ENCODE measurements at regions not wholly inside any gene's neighbourhood (a gene's known extent, or its start where the extent isn't known, plus 50 kb on each side); places are given as distances from the start of the nearest gene placed in this dataset.
A peak's percentile ranks its signal among the peaks of the same experiment; 100 is the strongest.

DNA sequence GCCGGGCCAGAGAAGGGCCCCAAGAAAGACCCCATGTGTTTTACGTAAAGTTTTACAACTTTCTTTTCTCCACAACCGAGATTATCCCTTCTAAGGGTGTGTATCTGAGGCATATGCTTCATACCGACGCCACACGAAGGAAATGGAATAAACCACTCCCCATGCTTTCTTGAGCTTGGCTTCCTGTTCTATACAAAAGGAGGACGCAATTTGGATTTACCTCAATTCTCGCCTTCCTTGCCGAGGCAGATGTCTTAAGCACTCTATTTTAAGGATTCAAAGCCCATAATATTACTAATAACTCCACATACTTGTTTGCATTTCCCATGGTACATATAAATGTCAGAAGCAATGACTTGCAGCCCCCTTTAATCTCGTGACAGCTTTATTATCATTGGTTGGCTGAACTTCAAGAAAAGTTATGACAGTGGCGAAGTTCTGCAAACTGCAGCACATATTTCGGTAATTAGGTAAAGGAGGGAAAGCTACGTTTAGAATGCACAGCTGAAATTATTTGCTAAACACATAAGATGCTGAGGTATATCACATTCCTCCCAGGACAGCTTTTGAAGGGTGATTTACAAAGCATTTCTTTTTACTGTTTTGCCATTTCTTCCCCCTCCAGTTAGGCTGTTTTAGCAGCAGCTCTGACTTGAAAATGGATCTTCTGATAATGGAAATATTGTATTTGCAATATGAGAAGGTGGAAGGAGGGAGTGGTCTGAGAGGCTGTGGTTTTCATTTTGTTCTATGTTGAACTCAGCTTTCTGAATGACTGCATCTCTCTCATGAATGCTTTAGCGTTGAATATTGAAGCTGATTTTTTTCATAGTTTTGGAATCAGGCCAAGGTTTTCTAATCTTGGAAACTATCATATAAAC lies 330.5 kb downstream of the EPHA7 start:
- H4K20me1 ChIP-seq = no peaks in the 10 kb centered on the region
- TF ChIP-seq Cebpa-rat (IDR thresholded peaks at IDR 0.05) = no peak
- peaks cover 0 to 11% (median 8%) of the 10 kb centered on the region in 10 experiments; a peak in 13 of 20 replicates for H3K4me1 ChIP-seq
- no peak overlapping the region for H3K9ac ChIP-seq
- H3K27ac ChIP-seq = no peak overlapping the region
- no peaks in the 10 kb centered on the region for H3K9me3 ChIP-seq (replicated peaks in 1 of 11)
- H3K36me3 ChIP-seq = no peaks in the 10 kb centered on the region
- H3K4me2 ChIP-seq = peak overlapping the region in 10 of 11 experiments; percentile 8 to 52 (median 36); a peak in 16 of 22 replicates
- no peaks in the 10 kb centered on the region for H3K27me3 ChIP-seq
- no peak overlapping the region for H3K4me3 ChIP-seq

DNA sequence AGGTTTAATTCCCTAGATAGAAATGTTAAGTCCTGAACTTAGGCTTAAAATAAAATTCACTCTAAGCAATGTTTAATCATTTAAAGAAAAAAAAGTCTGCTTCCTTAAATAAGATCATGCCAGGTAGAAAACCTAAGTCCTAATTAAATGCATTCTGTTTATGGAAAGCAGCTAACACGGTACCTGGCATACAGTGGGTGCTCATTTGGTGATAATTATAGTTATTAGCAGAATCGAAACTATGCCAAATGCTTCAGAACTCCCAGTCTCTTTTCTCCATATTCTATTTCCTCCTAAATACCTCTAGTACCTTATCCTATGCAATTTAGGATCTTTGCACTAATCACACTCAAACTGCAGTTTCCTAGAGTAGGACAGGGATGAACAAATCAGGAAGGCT lies 331.8 kb downstream of the EPHA7 start:
- Histone ChIP-seq H3K4me3 (no peak overlapping the region), H3K36me3 (no peaks in the 10 kb centered on the region), H4K20me1 (no peaks in the 10 kb centered on the region), H3K9me3 (replicated peaks in 1 of 11) (no peaks in the 10 kb centered on the region), H3K27ac (no peak overlapping the region), H3K4me2 (no peak overlapping the region), H3K4me1 (peaks cover 0 to 11% (median 8%) of the 10 kb centered on the region in 10 experiments; a peak in 13 of 20 replicates), H3K9ac (no peak overlapping the region), H3K27me3 (no peaks in the 10 kb centered on the region)
- TF ChIP-seq Cebpa-rat (IDR thresholded peaks at IDR 0.05) = no peak

DNA sequence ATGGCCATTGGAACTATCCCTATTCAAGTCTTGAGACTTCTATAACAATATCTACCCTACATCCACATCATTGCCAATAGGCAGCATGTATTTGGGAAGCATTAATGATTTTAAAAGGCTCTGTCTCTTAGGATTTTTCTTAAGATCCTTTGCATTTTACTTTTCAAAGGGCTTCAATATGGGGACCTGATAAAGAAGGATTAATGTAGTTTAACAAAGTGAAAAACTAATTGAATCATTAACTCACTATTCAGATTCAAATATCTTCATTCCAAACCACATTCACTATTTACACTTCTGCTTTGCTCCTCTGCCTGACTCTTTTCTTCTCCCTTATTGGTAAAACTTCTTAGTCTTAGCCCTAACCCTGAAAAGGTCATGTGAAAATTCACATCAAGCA lies 333.0 kb downstream of the EPHA7 start:
- Histone ChIP-seq H3K4me2 (no peak overlapping the region), H3K4me1 (peaks cover 0 to 11% (median 8%) of the 10 kb centered on the region in 10 experiments; a peak in 13 of 20 replicates), H3K27me3 (no peaks in the 10 kb centered on the region), H3K36me3 (no peaks in the 10 kb centered on the region), H3K9me3 (replicated peaks in 1 of 11) (no peaks in the 10 kb centered on the region), H3K9ac (no peak overlapping the region), H3K27ac (no peak overlapping the region), H3K4me3 (no peak overlapping the region), H4K20me1 (no peaks in the 10 kb centered on the region)
- no peak for TF ChIP-seq Cebpa-rat (IDR thresholded peaks at IDR 0.05)

DNA sequence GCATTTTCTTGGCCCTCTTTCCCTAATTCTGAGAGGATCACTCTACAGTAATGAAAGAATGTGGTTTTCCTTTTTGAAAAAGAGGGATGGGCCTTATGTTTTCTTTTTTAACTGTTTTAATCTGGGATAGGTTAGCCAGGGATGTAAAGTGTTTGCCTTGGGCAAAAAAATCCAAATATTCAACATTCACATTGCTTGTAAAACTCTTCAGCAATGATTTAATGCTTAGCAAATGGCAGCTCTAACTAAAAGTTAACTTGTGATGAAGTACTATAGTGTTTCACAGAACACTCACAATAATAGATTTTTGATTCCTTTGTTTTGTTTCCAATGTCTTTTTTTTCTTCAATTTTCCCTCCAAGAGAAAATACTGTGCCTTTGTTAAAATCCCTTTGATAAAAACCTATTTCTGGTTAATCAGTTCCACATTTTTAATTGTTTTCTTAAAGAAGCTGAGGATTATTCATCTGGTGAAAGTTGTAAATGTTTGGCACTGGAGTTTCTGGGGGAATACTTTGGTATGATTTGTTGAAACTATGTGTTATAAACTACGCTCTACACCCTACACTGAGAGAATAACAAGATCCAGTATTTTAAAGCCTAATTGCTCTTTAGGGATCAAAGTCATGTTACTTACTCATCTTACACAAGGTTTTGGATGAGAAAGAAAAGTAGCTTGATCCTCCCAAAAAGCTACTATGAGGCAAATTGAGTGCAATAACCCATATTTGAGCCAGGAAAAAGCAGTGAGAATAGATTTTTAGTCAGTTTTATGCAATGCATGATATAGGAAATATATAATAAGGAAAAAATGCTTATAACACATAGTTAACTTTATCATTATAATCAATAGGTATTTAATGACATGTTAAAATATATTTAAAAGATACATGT lies 335.8 kb downstream of the EPHA7 start:
- H3K4me2 ChIP-seq = no peak overlapping the region
- H3K36me3 ChIP-seq = no peaks in the 10 kb centered on the region
- H3K27ac ChIP-seq = no peak overlapping the region
- H3K9ac ChIP-seq = no peak overlapping the region
- H4K20me1 ChIP-seq = no peaks in the 10 kb centered on the region
- no peak overlapping the region for H3K4me3 ChIP-seq
- H3K4me1 ChIP-seq = peaks cover 0 to 4% (median 3%) of the 10 kb centered on the region in 10 experiments; a peak in 11 of 20 replicates
- no peaks in the 10 kb centered on the region for H3K9me3 ChIP-seq (replicated peaks in 1 of 11)
- H3K27me3 ChIP-seq = no peaks in the 10 kb centered on the region
- no peak for TF ChIP-seq Cebpa-rat (IDR thresholded peaks at IDR 0.05)

DNA sequence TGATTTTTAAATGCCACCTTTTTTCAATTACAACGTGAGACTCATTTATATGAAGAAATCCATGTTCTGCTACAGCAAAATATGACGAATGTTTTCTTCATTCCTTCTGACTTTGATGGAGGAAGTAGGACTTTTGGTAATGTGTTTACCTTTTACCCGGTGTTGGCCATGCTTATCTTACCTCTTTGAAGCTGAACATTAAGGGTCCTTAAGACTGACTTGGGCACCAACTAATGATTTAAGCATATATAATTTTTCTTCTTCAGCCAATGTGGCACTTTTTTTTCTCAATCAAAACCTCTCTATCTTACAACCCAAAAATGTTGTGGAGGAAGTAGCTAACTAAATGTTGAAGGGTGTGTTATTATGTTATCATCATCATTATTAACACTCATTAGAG lies 337.5 kb downstream of the EPHA7 start:
- no peak overlapping the region for H3K27ac ChIP-seq
- no peak overlapping the region for H3K4me2 ChIP-seq
- no peaks in the 10 kb centered on the region for H3K36me3 ChIP-seq
- no peaks in the 10 kb centered on the region for H4K20me1 ChIP-seq
- H3K4me1 ChIP-seq = no peaks in the 10 kb centered on the region
- no peaks in the 10 kb centered on the region for H3K9me3 ChIP-seq (replicated peaks in 1 of 11)
- no peak overlapping the region for H3K4me3 ChIP-seq
- TF ChIP-seq Cebpa-rat (IDR thresholded peaks at IDR 0.05) = no peak
- H3K27me3 ChIP-seq = no peaks in the 10 kb centered on the region
- H3K9ac ChIP-seq = no peak overlapping the region

DNA sequence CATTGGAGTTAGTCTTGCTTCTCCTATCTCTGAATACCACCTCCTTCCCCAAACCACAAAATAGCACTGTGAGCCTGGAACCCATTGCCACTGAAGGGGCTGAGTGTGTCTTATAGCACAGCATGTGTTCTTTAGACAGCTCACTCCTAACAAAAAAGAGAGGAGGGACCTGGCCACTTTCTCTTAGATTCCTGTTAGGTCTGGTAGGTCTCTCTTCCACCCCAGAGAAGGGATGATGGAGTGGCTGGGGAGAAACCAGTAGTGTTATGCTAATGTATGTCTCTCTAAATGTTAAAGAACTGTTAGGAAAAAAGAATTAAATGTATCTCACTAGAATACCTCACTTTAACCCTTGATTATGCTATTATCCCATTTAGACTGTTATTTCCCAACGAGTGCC lies 340.3 kb downstream of the EPHA7 start:
- no peak for TF ChIP-seq Cebpa-rat (IDR thresholded peaks at IDR 0.05)
- no peaks in the 10 kb centered on the region for H3K9me3 ChIP-seq (replicated peaks in 1 of 11)
- no peak overlapping the region for H3K4me3 ChIP-seq
- no peak overlapping the region for H3K27ac ChIP-seq
- H3K36me3 ChIP-seq = no peaks in the 10 kb centered on the region
- H3K9ac ChIP-seq = no peak overlapping the region
- H3K4me2 ChIP-seq = no peak overlapping the region
- no peaks in the 10 kb centered on the region for H4K20me1 ChIP-seq
- H3K4me1 ChIP-seq = no peaks in the 10 kb centered on the region
- no peaks in the 10 kb centered on the region for H3K27me3 ChIP-seq

DNA sequence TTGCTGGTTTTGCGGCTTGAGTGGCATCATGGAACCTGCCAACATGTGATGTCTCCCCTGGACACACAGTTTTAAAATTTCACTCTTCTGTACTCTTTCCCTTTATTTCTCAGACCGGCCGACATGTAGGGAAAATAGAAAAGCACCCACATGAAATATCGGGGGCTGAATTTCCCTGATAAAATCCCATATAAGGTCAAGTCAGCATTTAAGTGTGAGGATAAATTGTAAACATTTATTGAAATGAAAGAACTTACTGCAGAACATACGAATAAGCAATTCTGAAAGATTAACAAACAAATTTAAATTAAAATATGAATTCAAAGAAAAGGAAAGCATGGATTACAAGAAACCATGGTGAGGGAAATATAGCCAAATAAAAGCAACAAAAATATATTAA lies 345.5 kb downstream of the EPHA7 start:
- H3K9me3 ChIP-seq (replicated peaks in 1 of 11) = peaks cover 0 to 8% (median 0%) of the 10 kb centered on the region in 11 experiments; a peak in 5 of 22 replicates
- no peaks in the 10 kb centered on the region for H3K27me3 ChIP-seq
- H3K9ac ChIP-seq = no peak overlapping the region
- no peak overlapping the region for H3K4me2 ChIP-seq
- no peak overlapping the region for H3K4me3 ChIP-seq
- H4K20me1 ChIP-seq = no peaks in the 10 kb centered on the region
- TF ChIP-seq Cebpa-rat (IDR thresholded peaks at IDR 0.05) = no peak
- H3K4me1 ChIP-seq = no peaks in the 10 kb centered on the region
- no peak overlapping the region for H3K27ac ChIP-seq
- no peaks in the 10 kb centered on the region for H3K36me3 ChIP-seq

DNA sequence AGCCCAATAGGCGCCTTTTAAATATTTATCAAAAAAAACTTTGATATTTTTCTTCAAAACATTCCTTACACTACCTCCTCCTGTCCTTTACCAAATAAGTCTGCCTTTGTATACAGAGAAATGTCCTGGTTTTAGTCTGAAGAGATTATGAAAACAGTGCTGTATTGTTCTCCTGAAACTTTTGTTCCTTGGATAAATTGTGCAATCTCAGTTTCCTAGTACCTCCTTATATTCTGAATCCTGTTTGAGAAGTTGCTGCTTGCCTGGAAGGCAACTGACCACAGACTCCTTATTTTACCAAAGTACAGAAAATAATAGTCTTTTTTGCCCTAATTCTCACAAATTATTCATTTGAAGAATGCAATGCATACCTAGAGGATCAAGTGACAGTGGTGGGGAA lies 349.5 kb downstream of the EPHA7 start:
- Histone ChIP-seq H3K4me2 (no peak overlapping the region), H4K20me1 (no peaks in the 10 kb centered on the region), H3K27me3 (no peaks in the 10 kb centered on the region), H3K4me1 (no peaks in the 10 kb centered on the region), H3K27ac (no peak overlapping the region), H3K9ac (no peak overlapping the region), H3K36me3 (no peaks in the 10 kb centered on the region), H3K9me3 (replicated peaks in 1 of 11) (peaks cover 0 to 8% (median 0%) of the 10 kb centered on the region in 11 experiments; a peak in 5 of 22 replicates), H3K4me3 (no peak overlapping the region)
- TF ChIP-seq Cebpa-rat (IDR thresholded peaks at IDR 0.05) = no peak

DNA sequence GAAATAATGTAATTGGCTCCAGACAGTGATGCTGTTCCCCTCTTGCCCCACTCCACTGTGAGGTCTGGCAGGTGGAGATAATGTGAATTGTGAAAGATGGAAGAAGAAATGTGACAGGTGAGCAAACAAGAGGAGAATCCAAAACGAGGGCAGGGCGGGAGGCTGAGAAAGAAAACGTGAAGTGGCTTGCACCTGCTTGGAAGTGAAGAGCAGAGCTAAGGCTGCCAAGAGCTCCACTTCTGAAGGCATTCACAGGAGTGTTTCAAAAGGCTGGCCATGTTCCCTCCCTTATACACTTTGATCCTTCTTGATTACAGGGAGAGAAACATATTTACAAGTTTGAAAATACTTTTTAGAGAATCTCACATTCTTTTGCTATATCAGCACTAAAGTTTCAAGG lies 359.4 kb downstream of the EPHA7 start:
- H3K36me3 ChIP-seq = no peaks in the 10 kb centered on the region
- H3K27me3 ChIP-seq = no peaks in the 10 kb centered on the region
- H3K9me3 ChIP-seq (replicated peaks in 1 of 11) = no peaks in the 10 kb centered on the region
- H3K9ac ChIP-seq = no peak overlapping the region
- no peak overlapping the region for H3K4me3 ChIP-seq
- no peak overlapping the region for H3K4me2 ChIP-seq
- H3K27ac ChIP-seq = no peak overlapping the region
- no peaks in the 10 kb centered on the region for H3K4me1 ChIP-seq
- no peaks in the 10 kb centered on the region for H4K20me1 ChIP-seq
- TF ChIP-seq Cebpa-rat (IDR thresholded peaks at IDR 0.05) = no peak

All from BLaER1 treated with 17β-estradiol and CSF1 and Interleukin-3, amounts not matched to agents 10 nM and 100 nM (cell line).